IPS DF 6.9 (cell line): ENCODE measurements at regions not wholly inside any gene's neighbourhood (a gene's known extent, or its start where the extent isn't known, plus 50 kb on each side); places are given as distances from the start of the nearest gene placed in this dataset.
A peak's percentile ranks its signal among the peaks of the same experiment; 100 is the strongest.

ENCODE experiments used
- DNase-seq: peaks from one replicate; pipeline ENCODE4 v3.0.0-alpha.2; 2013; ENCODE audit warnings: low read depth, low spot score
- H3K27ac ChIP-seq: one replicate; pipeline ENCODE4 v1.5.1; 2013; ENCODE audit warnings: low read length, control low read depth
- H3K27me3 ChIP-seq: 2 replicates; pipeline ENCODE4 v1.6.1; 2013; ENCODE audit warnings: mild to moderate bottlenecking, low read length; ENCODE audit not compliant: control insufficient read depth, insufficient read depth
- H3K36me3 ChIP-seq: 2 replicates; pipeline ENCODE4 v1.6.1; 2013; ENCODE audit warnings: low read length; ENCODE audit not compliant: control insufficient read depth, insufficient read depth
- H3K4me1 ChIP-seq: 2 replicates; pipeline ENCODE4 v1.6.1; 2013; ENCODE audit warnings: low read length; ENCODE audit not compliant: control insufficient read depth, insufficient read depth
- H3K4me3 ChIP-seq: 2 replicates; pipeline ENCODE4 v1.5.1; 2013; ENCODE audit warnings: mild to moderate bottlenecking, low read length
- H3K9me3 ChIP-seq: 2 replicates; pipeline ENCODE4 v1.6.1; 2013; ENCODE audit warnings: low read length, inconsistent platforms; ENCODE audit not compliant: control insufficient read depth, insufficient read depth
- WGBS: extraction: QIAGEN DNeasy Blood & Tissue Kit; methylation state at CpG from one replicate; pipeline ENCODE4 v1.1.7; 2013; ENCODE audit warnings: mixed read lengths, missing lambda C conversion rate; ENCODE audit not compliant: insufficient read length, insufficient coverage; 5-methylcytosine and 5-hydroxymethylcytosine counted together

- no peaks in the 10 kb centered on the region for H3K36me3 ChIP-seq
- no peak for DNase-seq
- no peaks in the 10 kb centered on the region for H3K27me3 ChIP-seq
- H3K9me3 ChIP-seq, result no peaks in the 10 kb centered on the region
- no peaks in the 10 kb centered on the region for H3K4me1 ChIP-seq
- no peak overlapping the region for H3K27ac ChIP-seq
- no peak overlapping the region for H3K4me3 ChIP-seq
Measured at GRCh38 chrX:30951003-30951402, 61.9 kb upstream of the TAB3 start.

GRCh38 chrX:30950391-30950790 lies 61.3 kb upstream of the TAB3 start:
- Histone ChIP-seq H3K36me3 (no peaks in the 10 kb centered on the region), H3K9me3 (no peaks in the 10 kb centered on the region), H3K4me3 (no peak overlapping the region), H3K4me1 (no peaks in the 10 kb centered on the region), H3K27me3 (no peaks in the 10 kb centered on the region), H3K27ac (no peak overlapping the region)
- no CpG with 5 or more reads among the region's 2 CpGs for WGBS
- no peak for DNase-seq

GRCh38 chrX:30949554-30949953 lies 60.5 kb upstream of the TAB3 start:
- H3K27ac ChIP-seq, result no peak overlapping the region
- no peaks in the 10 kb centered on the region for H3K27me3 ChIP-seq
- H3K36me3 ChIP-seq, result no peaks in the 10 kb centered on the region
- no peak overlapping the region for H3K4me3 ChIP-seq
- no CpG with 5 or more reads among the region's 4 CpGs for WGBS
- no peaks in the 10 kb centered on the region for H3K9me3 ChIP-seq
- no peaks in the 10 kb centered on the region for H3K4me1 ChIP-seq
- DNase-seq, result peak; percentile 1

GRCh38 chrX:30948626-30949025 lies 59.6 kb upstream of the TAB3 start:
- Histone ChIP-seq H3K27ac (no peak overlapping the region), H3K9me3 (no peaks in the 10 kb centered on the region), H3K36me3 (no peaks in the 10 kb centered on the region), H3K4me3 (no peak overlapping the region), H3K4me1 (no peaks in the 10 kb centered on the region), H3K27me3 (no peaks in the 10 kb centered on the region)
- DNase-seq, result no peak
- WGBS, result no CpG with 5 or more reads among the region's 3 CpGs

GRCh38 chrX:30948051-30948450 lies 59.0 kb upstream of the TAB3 start:
- H3K27ac ChIP-seq, result no peak overlapping the region
- no CpG with 5 or more reads among the region's 2 CpGs for WGBS
- H3K27me3 ChIP-seq, result no peaks in the 10 kb centered on the region
- no peak for DNase-seq
- H3K36me3 ChIP-seq, result no peaks in the 10 kb centered on the region
- H3K4me1 ChIP-seq, result no peaks in the 10 kb centered on the region
- no peak overlapping the region for H3K4me3 ChIP-seq
- H3K9me3 ChIP-seq, result no peaks in the 10 kb centered on the region

- DNase-seq, result no peak
- H3K4me1 ChIP-seq, result no peaks in the 10 kb centered on the region
- no peaks in the 10 kb centered on the region for H3K27me3 ChIP-seq
- H3K4me3 ChIP-seq, result no peak overlapping the region
- H3K27ac ChIP-seq, result no peak overlapping the region
- no peaks in the 10 kb centered on the region for H3K36me3 ChIP-seq
- H3K9me3 ChIP-seq, result no peaks in the 10 kb centered on the region
Measured at GRCh38 chrX:30943984-30944383, 54.9 kb upstream of the TAB3 start.

- no peak overlapping the region for H3K27ac ChIP-seq
- H3K4me3 ChIP-seq, result no peak overlapping the region
- no peaks in the 10 kb centered on the region for H3K36me3 ChIP-seq
- H3K27me3 ChIP-seq, result no peaks in the 10 kb centered on the region
- WGBS, result no CpG with 5 or more reads among the region's 1 CpG
- H3K9me3 ChIP-seq, result no peaks in the 10 kb centered on the region
- H3K4me1 ChIP-seq, result no peaks in the 10 kb centered on the region
- DNase-seq, result no peak
Measured at GRCh38 chrX:30941898-30942297, 52.8 kb upstream of the TAB3 start.

GRCh38 chrX:30939928-30940327 lies 50.9 kb upstream of the TAB3 start:
- H3K4me1 ChIP-seq, result no peaks in the 10 kb centered on the region
- H3K9me3 ChIP-seq, result no peaks in the 10 kb centered on the region
- H3K4me3 ChIP-seq, result no peak overlapping the region
- DNase-seq, result no peak
- no peaks in the 10 kb centered on the region for H3K36me3 ChIP-seq
- WGBS, result no CpG with 5 or more reads among the region's 4 CpGs
- no peaks in the 10 kb centered on the region for H3K27me3 ChIP-seq
- no peak overlapping the region for H3K27ac ChIP-seq
